Stimulated activated CD8-positive, alpha-beta memory T cell treated with anti-CD3 and anti-CD28 coated beads, Interleukin-12 subunit alpha, Interleukin-12 subunit beta, amount 100 ng/mL, for 24 hours (primary cell): ENCODE measurements at regions not wholly inside any gene's neighbourhood (a gene's known extent, or its start where the extent isn't known, plus 50 kb on each side); places are given as distances from the start of the nearest gene placed in this dataset.
"Not testable (repeated sequence)": the region's sequence is repeated elsewhere in the genome, so short reads cannot be mapped to it uniquely, and the experiment has no call there.

Experiments
- DNase-seq: peaks from one replicate; pipeline ENCODE4 v3.0.0-alpha.2; 2020; ENCODE audit errors: extremely low read depth

GRCh38 chr7:69432276-69432675 lies 166.0 kb upstream of the AUTS2 start:
- not testable (repeated sequence) for DNase-seq

DNA sequence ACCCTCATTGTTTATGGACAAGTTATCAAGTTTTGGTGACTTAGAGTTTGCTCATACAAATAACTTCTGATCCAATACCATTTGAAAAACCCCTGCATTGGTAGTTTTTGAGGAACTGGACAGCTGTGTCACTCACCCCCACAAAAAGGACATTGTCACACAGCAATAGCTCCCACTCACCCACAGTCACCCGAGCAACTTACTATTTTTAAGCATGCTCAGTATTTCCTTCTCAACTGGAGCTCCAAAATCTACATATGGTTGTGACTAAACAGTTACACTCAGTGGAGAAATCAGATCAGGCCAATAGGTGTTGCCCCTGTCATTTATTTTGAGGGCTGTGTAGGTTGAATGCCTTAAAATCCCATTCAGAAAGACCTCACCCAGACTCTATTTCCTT lies 165.2 kb upstream of the AUTS2 start:
- DNase-seq: no peak

- no peak for DNase-seq
These were observed 163.9 kb upstream of the AUTS2 start for GRCh38 chr7:69434398-69434815.

DNA sequence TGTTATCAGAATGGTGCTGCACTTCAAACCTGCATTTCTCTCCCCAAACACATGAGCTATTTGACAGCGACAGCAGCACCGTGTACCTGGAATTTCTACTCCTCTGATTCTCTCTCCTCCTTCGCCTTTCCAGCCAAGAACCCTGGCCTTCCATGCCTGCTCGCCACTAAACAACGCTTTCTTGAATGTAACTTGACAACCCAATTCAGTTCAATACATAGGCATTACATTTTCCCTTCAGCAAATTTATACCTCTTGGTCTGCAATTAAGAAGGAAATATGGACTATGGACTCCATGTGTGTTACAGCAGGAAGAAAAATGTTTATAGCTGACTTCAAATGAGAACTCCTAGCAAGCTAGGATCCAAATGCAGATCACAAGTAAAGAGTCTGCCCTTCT lies 162.6 kb upstream of the AUTS2 start:
- no peak for DNase-seq

DNA sequence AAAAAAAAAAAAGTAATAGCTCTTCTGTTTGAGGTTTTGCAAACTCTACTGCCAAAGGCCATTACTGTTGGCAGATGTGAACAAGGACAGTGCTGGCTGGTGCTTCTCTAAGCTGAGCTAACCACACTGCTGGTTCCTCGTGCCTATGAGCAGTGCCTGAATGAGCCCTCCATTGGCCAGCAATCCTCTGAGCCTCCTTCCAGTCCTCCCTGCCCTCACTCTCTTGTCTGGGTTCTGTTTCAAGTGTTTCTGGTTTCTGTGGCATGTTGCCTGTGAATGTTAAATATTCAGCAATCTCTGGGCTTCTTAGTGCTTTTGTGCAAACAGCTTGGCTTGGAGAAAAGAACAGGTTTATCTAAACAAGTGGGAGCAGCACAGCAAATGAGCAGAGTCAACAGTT lies 161.3 kb upstream of the AUTS2 start:
- DNase-seq: no peak

DNA sequence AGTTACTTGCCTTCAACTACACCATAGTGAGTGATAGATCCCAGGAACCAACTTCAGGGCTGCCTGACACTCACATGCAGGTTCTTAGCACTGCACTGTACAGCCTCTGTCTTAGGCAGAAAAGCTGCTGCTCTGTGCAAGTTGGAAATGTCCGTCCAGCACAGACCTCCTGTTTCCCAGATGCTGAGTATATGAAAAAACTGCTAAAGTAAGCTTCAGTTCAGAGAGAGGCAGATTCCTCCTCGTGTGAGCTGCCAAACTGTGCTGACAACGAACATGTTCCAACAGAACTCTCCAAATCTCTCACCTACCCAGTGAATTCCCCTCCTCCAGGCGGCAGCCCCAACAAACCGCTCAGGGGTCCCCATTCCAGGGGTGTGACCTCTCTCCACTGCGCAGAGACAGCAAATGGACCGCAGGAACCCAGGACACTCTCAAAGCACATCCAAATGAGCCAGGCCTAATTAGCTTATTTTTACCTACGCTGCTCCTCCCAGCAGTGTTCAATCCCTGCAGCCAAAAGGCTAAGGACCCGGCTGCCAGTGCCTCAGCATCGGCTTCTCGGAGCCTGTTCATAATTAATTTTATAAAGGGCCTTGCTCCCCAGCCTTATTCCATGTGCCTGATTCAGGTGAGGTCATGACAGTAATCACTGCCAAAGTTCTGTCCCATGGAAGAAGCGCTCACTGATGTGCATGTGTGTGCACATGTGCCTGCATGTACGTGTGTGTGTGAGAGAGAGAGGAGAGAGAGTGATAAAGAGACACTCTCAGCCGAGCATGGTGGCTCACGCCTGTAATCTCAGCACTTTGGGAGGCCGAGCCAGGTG lies 159.5 kb upstream of the AUTS2 start:
- DNase-seq: no peak

- no peak for DNase-seq
These were observed 158.5 kb upstream of the AUTS2 start for GRCh38 chr7:69439636-69440325.

DNA sequence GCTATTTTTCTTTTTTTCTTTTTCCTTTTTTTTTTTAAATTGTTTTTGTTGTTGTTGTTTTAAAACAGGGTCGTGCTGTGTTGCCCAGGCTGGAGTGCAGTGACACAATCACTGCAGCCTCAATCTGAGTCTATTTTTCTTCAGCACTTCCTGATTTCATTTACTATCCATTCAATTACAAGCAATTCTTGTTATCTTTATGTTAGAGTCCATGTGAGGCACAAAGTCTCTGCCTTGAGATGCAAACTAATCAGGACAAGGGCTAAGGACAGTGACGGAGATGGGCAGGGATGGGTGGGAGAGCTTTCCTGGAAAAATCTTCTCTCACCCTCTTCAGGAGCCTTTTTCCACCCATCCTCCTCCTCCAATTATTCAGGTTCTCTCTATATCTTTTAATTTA lies 157.3 kb upstream of the AUTS2 start:
- DNase-seq: no peak

DNA sequence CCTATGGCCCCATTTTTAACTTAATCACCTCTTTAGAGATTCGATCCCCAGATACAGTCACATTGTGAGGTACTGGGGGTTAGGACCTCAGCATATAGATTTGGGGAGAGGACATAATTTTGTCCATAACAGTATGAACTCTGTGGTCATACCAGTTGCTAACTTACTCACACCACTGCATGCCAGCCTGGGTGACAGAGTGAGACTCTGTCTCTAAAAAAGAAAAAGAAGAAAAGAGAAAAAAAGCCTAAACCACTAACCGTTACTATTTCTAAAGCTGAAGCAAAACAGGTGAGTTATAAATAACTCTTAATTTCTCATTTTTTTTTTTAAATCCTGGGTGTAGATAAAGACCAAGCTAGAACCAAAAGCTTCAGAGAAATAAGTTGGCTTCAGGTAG lies 155.1 kb upstream of the AUTS2 start:
- no peak for DNase-seq

- DNase-seq: no peak
These were observed 152.7 kb upstream of the AUTS2 start for GRCh38 chr7:69445541-69445940.

- DNase-seq: not testable (repeated sequence)
These were observed 152.1 kb upstream of the AUTS2 start for GRCh38 chr7:69446213-69446612.

DNA sequence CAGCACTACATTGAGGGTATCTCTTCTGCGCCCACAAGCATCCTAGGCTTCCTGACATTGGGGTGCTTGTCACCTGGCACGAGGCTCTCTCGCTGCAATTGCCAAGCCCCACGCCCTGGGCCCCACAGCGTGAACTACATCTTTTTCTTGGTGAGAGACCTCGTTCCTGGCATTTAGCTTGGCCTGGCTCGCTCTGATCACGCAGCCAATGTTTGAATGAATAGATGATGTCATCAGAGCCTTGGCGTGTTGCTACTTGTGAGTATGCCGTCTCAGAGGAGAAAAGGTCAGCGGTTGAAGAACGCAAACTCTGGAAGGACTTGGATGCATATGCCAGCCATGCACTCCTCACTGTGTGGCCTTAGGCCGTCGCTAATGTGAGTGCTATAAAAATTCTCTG lies 150.2 kb upstream of the AUTS2 start:
- no peak for DNase-seq

DNA sequence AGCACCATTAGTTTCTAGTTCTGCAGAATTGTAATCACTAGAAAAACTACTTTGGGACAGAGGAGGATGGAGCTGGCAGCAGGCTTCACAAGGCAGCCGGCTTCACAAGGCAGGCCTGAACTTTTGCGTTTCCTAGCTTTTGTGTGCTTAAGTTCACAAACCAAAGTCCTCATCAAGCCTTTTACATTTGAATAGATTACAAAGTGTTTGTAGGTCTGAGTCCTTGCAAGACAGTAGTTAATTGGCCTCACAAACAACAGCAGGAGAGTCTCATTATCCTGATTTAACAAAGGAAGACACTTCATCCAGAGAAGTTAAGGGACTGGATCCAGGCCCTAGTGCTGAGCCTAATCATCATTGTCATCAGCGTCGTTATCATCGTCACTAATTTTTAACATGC lies 147.8 kb upstream of the AUTS2 start:
- no peak for DNase-seq

DNA sequence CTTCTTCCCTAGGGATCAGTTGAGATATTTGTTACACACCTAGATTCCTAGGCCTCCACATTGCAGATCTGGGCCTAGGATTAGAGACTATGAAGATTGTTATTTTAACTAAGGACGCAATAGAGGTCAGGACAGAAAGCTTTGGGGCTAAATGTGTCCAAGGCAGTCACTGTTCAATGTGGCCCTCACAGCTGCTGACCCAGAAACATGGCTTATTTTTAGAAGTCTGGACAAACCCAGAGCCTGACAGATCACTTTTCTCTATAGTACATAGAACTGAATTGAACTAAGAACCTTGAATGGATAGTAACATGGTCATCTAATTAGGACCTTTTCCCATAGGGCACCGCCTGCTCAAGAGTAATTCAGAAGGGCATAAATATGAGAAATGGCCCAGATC lies 146.6 kb upstream of the AUTS2 start:
- no peak for DNase-seq

- DNase-seq: no peak
These were observed 145.5 kb upstream of the AUTS2 start for GRCh38 chr7:69452797-69453196.

DNA sequence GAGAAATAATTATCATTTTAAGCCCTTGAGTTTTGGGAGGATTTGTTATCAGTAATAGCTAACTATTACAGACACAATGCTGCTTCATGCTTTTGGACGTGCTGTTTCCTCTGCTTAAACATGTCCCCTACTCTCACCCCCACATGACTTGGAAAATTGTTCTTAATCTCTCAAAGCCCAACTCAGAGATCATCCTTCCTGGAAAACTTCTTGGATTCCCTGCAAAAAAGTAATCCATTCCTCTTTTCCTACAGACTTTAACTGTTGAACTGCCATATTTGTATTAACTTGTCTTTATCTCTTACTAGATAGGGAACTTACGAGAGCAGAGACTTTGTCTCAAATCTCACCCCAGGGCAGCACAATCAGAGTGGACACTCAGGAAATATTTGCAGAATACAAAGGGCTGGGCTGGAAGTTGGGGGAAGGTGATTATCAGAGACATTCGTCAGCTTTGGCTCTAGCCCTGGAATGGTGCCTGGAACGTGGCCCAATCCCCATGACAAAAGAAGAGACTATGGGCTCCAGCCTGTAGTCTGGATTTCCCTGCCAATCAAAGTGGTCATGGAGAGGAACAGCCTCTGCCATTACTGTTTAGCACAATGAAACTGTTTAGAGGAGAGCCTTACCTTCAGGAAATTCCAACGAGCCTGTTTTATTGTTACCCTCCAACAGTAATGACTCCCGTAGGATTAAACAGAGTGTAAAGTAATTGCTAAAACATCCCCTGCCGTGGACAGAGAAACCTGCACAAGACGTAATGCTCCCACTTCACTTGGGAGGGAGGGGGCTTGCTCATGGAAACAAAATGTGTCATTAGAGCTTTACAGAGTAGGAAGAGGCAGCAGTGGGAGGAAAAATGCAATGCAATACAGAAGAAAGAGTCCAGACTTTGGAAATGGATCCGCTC lies 140.4 kb upstream of the AUTS2 start:
- no peak for DNase-seq

DNA sequence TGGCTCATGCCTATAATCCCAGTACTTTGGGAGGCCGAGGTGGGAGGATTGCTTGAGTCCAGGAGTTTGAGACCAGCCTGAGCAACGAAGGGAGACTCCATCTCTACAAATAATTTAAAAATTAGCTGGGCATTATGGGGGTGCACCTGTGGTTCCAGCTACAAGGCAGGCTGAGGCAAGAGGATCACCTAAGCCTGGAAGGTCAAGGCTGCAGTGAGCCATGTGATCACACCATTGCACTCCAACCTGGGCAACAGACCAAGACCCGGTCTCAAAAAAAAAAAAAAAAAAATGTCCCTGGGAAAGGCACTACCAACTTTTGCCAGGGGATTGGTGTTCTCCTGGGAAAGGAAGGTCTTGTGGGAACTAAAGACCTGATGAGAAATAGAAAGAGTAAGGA lies 134.2 kb upstream of the AUTS2 start:
- DNase-seq: no peak

GRCh38 chr7:69465262-69465661 lies 133.0 kb upstream of the AUTS2 start:
- DNase-seq: no peak

DNA sequence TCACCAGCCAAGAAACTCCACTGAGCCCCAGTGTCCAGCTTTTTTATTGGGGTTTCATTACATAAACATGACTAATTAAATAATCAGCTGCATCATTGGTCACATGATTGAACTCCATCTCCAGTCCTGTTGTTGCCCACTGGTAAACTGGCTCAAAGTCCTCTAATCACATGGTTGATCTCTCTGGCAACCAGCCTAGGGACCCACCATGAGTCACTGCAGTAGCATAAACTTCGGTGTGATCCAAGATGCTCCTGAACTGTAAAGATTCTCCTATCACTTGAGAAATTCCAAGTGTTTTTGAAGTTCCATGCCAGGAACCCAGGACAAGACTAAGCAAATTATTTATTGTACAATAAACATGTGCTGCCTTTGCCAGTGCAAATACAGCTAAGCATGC lies 130.4 kb upstream of the AUTS2 start:
- no peak for DNase-seq

DNA sequence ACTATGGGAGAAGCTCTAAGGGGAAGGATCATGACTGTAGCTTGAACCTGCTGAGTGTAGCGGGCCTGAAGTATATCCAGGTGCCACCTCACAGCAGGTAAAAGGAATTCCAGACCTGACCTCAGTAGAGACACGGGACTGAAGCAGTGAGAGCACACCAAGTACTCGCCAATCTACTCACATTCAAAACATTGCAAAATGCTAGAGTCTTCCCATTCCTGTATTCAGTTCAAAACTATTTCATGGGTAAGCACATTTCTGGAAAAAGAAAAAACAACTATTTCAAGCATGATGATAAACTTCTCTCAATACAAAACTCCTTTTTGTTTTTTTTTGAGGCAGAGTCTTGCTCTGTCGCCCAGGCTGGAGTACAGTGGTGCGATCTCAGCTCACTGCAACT lies 121.9 kb upstream of the AUTS2 start:
- no peak for DNase-seq

GRCh38 chr7:69482676-69483075 lies 115.6 kb upstream of the AUTS2 start:
- DNase-seq: no peak

DNA sequence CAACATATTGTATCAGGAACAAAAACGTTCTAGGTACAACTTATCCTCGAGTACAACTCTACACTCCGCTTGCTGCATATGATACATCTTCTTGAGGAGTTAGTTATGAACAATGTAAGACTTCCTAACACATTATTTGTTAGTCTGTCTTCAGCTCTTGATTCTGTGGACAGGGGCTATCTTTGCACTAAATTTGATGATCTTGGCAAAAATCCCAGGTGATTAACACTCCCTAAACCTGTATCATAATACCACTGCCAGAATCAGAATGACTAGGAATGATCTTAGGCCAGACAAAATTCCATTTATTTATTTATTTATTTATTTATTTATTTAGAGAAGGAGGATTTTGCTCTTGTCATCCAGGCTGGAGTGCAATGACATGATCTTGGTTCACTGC lies 108.7 kb upstream of the AUTS2 start:
- DNase-seq: no peak
